ENCODE measurements at regions not wholly inside any gene's neighbourhood (a gene's known extent, or its start where the extent isn't known, plus 50 kb on each side); places are given as distances from the start of the nearest gene placed in this dataset.

DNA sequence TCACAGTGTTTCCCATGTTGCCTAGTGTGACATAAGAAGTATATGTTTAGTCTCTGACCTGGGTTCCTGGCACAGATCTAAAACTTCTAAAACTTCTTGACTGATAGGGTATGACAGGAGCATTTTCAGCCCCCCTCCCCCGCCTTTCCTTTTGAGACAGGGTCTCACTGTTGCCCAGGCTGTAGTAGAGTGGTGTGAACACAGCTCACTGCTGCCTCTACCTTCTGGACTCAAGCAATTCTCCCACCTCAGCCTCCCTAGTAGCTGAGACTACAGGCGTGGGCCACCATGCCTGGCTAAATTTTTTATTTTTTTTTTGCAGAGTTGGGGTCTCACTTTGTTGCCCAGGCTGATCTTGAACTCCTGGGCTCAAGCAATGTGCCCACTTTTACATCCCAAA, 421.1 kb upstream of the RGS6 start:
- TF ChIP-seq, protein P1, sequence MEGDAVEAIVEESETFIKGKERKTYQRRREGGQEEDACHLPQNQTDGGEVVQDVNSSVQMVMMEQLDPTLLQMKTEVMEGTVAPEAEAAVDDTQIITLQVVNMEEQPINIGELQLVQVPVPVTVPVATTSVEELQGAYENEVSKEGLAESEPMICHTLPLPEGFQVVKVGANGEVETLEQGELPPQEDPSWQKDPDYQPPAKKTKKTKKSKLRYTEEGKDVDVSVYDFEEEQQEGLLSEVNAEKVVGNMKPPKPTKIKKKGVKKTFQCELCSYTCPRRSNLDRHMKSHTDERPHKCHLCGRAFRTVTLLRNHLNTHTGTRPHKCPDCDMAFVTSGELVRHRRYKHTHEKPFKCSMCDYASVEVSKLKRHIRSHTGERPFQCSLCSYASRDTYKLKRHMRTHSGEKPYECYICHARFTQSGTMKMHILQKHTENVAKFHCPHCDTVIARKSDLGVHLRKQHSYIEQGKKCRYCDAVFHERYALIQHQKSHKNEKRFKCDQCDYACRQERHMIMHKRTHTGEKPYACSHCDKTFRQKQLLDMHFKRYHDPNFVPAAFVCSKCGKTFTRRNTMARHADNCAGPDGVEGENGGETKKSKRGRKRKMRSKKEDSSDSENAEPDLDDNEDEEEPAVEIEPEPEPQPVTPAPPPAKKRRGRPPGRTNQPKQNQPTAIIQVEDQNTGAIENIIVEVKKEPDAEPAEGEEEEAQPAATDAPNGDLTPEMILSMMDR (IDR thresholded peaks at IDR 0.05 in 4 of 5, conservative IDR thresholded peaks at IDR 0.05 in 1 of 5), result no peak
- TF ChIP-seq POLR2A (IDR thresholded peaks at IDR 0.05), result no peak

Measured in gastrocnemius medialis (tissue), 4 donors.